Memory B cell (primary cell): ENCODE measurements at regions not wholly inside any gene's neighbourhood (a gene's known extent, or its start where the extent isn't known, plus 50 kb on each side); places are given as distances from the start of the nearest gene placed in this dataset.

Experiments used
- ATAC-seq: fragments of 150-1000 bp; cut with Tn5 transposase; 2 replicates; pipeline ENCODE4 v1.10.0; 2021; ENCODE audit warnings: low read depth, mild to moderate bottlenecking, moderate library complexity
- DNase-seq, 2 donors: peaks; one replicate each; pipeline ENCODE4 v3.0.0; 2022; ENCODE audit warnings: low spot score in 2 of 2
- H3K27ac Mint-ChIP-seq: one replicate; pipeline ENCODE4 v1.8.0; 2022; ENCODE audit warnings: mild to moderate bottlenecking, moderate library complexity, mixed read lengths
- H3K27me3 Mint-ChIP-seq: one replicate; pipeline ENCODE4 v1.8.0; 2022; ENCODE audit warnings: mixed read lengths
- H3K36me3 Mint-ChIP-seq: one replicate; pipeline ENCODE4 v1.8.0; 2022; ENCODE audit warnings: mild to moderate bottlenecking, mixed read lengths
- H3K4me1 Mint-ChIP-seq: one replicate; pipeline ENCODE4 v1.8.0; 2022; ENCODE audit warnings: mixed read lengths
- H3K4me3 Mint-ChIP-seq: one replicate; pipeline ENCODE4 v1.8.0; 2022; ENCODE audit warnings: mild to moderate bottlenecking, moderate library complexity, mixed read lengths
- H3K9me3 Mint-ChIP-seq: one replicate; pipeline ENCODE4 v1.8.0; 2022; ENCODE audit warnings: mixed read lengths

GRCh38 chr11:111194860-111195568, 50.5 kb upstream of the POU2AF2 start:
- Mint-ChIP-seq H3K36me3 (peaks cover 8% of the 10 kb centered on the region), H3K9me3 (peaks cover 4% of the 10 kb centered on the region), H3K27me3 (peaks cover 2% of the 10 kb centered on the region), H3K4me3 (no peak overlapping the region), H3K4me1 (peaks cover 17% of the 10 kb centered on the region), H3K27ac (no peak overlapping the region)
- no peak for DNase-seq
- ATAC-seq = no peak

- Mint-ChIP-seq H3K4me3 (no peak overlapping the region), H3K27ac (no peak overlapping the region), H3K27me3 (peaks cover 2% of the 10 kb centered on the region), H3K4me1 (peaks cover 14% of the 10 kb centered on the region), H3K36me3 (peaks cover 8% of the 10 kb centered on the region), H3K9me3 (peaks cover 4% of the 10 kb centered on the region)
- no peak for ATAC-seq
- DNase-seq = no peak
These were observed 51.5 kb upstream of the POU2AF2 start for GRCh38 chr11:111193924-111194490.

GRCh38 chr11:111189466-111189865, 56.1 kb upstream of the POU2AF2 start:
- no peak for DNase-seq
- no peak overlapping the region for H3K27ac Mint-ChIP-seq
- peaks cover 8% of the 10 kb centered on the region for H3K36me3 Mint-ChIP-seq
- peaks cover 4% of the 10 kb centered on the region for H3K9me3 Mint-ChIP-seq
- no peak for ATAC-seq
- peaks cover 24% of the 10 kb centered on the region for H3K4me1 Mint-ChIP-seq
- no peaks in the 10 kb centered on the region for H3K27me3 Mint-ChIP-seq
- no peak overlapping the region for H3K4me3 Mint-ChIP-seq

- Mint-ChIP-seq H3K4me1 (peaks cover 27% of the 10 kb centered on the region), H3K36me3 (peaks cover 6% of the 10 kb centered on the region), H3K9me3 (no peaks in the 10 kb centered on the region), H3K27me3 (no peaks in the 10 kb centered on the region), H3K27ac (peak overlapping the region; percentile 91), H3K4me3 (peak overlapping the region; percentile 47)
- ATAC-seq (peak; percentile 90), DNase-seq (no peak)
These were observed 59.1 kb upstream of the POU2AF2 start for GRCh38 chr11:111186308-111186915.

- DNase-seq = no peak
- no peak for ATAC-seq
- no peaks in the 10 kb centered on the region for H3K9me3 Mint-ChIP-seq
- H3K4me3 Mint-ChIP-seq = peak overlapping the region; percentile 32
- H3K27ac Mint-ChIP-seq = peak overlapping the region; percentile 91
- H3K4me1 Mint-ChIP-seq = peaks cover 29% of the 10 kb centered on the region
- no peaks in the 10 kb centered on the region for H3K27me3 Mint-ChIP-seq
- peaks cover 6% of the 10 kb centered on the region for H3K36me3 Mint-ChIP-seq
These were observed 60.3 kb upstream of the POU2AF2 start for GRCh38 chr11:111185266-111185665.

- H3K27ac Mint-ChIP-seq = no peak overlapping the region
These were observed 61.8 kb upstream of the POU2AF2 start for GRCh38 chr11:111183706-111184105.

GRCh38 chr11:111179184-111179910, 66.2 kb upstream of the POU2AF2 start:
- peak overlapping the region; percentile 97 for H3K27ac Mint-ChIP-seq
- H3K9me3 Mint-ChIP-seq = no peaks in the 10 kb centered on the region
- DNase-seq = no peak
- H3K36me3 Mint-ChIP-seq = peaks cover 3% of the 10 kb centered on the region
- ATAC-seq = no peak
- no peaks in the 10 kb centered on the region for H3K27me3 Mint-ChIP-seq
- H3K4me3 Mint-ChIP-seq = peak overlapping the region; percentile 16
- peaks cover 46% of the 10 kb centered on the region for H3K4me1 Mint-ChIP-seq

More at GRCh38 chr11:111183706-111184105, 61.8 kb upstream of the POU2AF2 start:
- ATAC-seq (no peak), DNase-seq (no peak)
- H3K36me3 Mint-ChIP-seq = peaks cover 6% of the 10 kb centered on the region
- H3K4me3 Mint-ChIP-seq = no peak overlapping the region
- no peaks in the 10 kb centered on the region for H3K9me3 Mint-ChIP-seq
- H3K4me1 Mint-ChIP-seq = peaks cover 38% of the 10 kb centered on the region
- no peaks in the 10 kb centered on the region for H3K27me3 Mint-ChIP-seq

- H3K27ac Mint-ChIP-seq = peak overlapping the region; percentile 97
- peaks cover 47% of the 10 kb centered on the region for H3K4me1 Mint-ChIP-seq
- H3K9me3 Mint-ChIP-seq = no peaks in the 10 kb centered on the region
- no peaks in the 10 kb centered on the region for H3K27me3 Mint-ChIP-seq
- ATAC-seq (peak; percentile 90), DNase-seq (peak; percentile 30 to 64)
- no peaks in the 10 kb centered on the region for H3K36me3 Mint-ChIP-seq
- H3K4me3 Mint-ChIP-seq = peak overlapping the region; percentile 55
These were observed 68.3 kb upstream of the POU2AF2 start for GRCh38 chr11:111177037-111177871.

- Mint-ChIP-seq H3K4me3 (peak overlapping the region; percentile 55), H3K36me3 (no peaks in the 10 kb centered on the region), H3K27me3 (no peaks in the 10 kb centered on the region), H3K9me3 (no peaks in the 10 kb centered on the region), H3K4me1 (peaks cover 47% of the 10 kb centered on the region), H3K27ac (peak overlapping the region; percentile 97)
- ATAC-seq (no peak), DNase-seq (no peak)
These were observed 68.9 kb upstream of the POU2AF2 start for GRCh38 chr11:111176603-111177002.

- Mint-ChIP-seq H3K27ac (peak overlapping the region; percentile 48), H3K27me3 (no peaks in the 10 kb centered on the region), H3K9me3 (no peaks in the 10 kb centered on the region), H3K4me1 (peaks cover 29% of the 10 kb centered on the region), H3K4me3 (no peak overlapping the region), H3K36me3 (no peaks in the 10 kb centered on the region)
- ATAC-seq (no peak), DNase-seq (no peak)
These were observed 72.3 kb upstream of the POU2AF2 start for GRCh38 chr11:111173221-111173620.

GRCh38 chr11:111172321-111172862, 73.1 kb upstream of the POU2AF2 start:
- H3K9me3 Mint-ChIP-seq = no peaks in the 10 kb centered on the region
- peaks cover 23% of the 10 kb centered on the region for H3K4me1 Mint-ChIP-seq
- H3K27me3 Mint-ChIP-seq = no peaks in the 10 kb centered on the region
- no peak overlapping the region for H3K4me3 Mint-ChIP-seq
- H3K27ac Mint-ChIP-seq = peak overlapping the region; percentile 48
- no peak for ATAC-seq
- no peak for DNase-seq
- H3K36me3 Mint-ChIP-seq = no peaks in the 10 kb centered on the region

- Mint-ChIP-seq H3K36me3 (no peaks in the 10 kb centered on the region), H3K9me3 (no peaks in the 10 kb centered on the region), H3K27me3 (no peaks in the 10 kb centered on the region), H3K27ac (no peak overlapping the region), H3K4me3 (no peak overlapping the region), H3K4me1 (peaks cover 12% of the 10 kb centered on the region)
- no peak for DNase-seq
- no peak for ATAC-seq
These were observed 74.7 kb upstream of the POU2AF2 start for GRCh38 chr11:111170761-111171379.

GRCh38 chr11:111169367-111169766, 76.2 kb upstream of the POU2AF2 start:
- Mint-ChIP-seq H3K4me1 (peaks cover 8% of the 10 kb centered on the region), H3K9me3 (no peaks in the 10 kb centered on the region), H3K36me3 (no peaks in the 10 kb centered on the region), H3K4me3 (no peak overlapping the region), H3K27me3 (no peaks in the 10 kb centered on the region), H3K27ac (no peak overlapping the region)
- ATAC-seq (no peak), DNase-seq (no peak)
